ENCODE measurements at regions not wholly inside any gene's neighbourhood (a gene's known extent, or its start where the extent isn't known, plus 50 kb on each side); places are given as distances from the start of the nearest gene placed in this dataset.

DNA sequence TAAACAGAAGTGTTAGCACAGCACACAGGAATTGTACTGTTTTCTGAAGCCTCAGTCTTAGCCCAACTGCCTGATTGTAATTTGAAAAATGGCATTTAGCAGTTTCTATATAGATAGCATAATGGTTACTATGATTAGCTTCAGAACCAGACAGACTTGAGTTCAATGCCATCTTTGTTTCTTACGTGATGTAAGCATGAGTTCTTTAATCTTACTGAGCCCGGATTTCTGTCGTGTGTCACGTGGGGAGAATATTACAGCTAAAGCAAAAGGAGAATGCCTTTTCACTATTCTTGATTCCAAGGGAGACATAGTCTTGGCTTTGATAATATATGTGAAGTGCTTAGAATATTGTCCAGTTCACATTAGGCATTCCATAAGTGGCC lies 407.3 kb downstream of the STIM2 start:
- DNase-seq (ENCODE audit: low read depth) = no peak
- TF ChIP-seq, protein P1, sequence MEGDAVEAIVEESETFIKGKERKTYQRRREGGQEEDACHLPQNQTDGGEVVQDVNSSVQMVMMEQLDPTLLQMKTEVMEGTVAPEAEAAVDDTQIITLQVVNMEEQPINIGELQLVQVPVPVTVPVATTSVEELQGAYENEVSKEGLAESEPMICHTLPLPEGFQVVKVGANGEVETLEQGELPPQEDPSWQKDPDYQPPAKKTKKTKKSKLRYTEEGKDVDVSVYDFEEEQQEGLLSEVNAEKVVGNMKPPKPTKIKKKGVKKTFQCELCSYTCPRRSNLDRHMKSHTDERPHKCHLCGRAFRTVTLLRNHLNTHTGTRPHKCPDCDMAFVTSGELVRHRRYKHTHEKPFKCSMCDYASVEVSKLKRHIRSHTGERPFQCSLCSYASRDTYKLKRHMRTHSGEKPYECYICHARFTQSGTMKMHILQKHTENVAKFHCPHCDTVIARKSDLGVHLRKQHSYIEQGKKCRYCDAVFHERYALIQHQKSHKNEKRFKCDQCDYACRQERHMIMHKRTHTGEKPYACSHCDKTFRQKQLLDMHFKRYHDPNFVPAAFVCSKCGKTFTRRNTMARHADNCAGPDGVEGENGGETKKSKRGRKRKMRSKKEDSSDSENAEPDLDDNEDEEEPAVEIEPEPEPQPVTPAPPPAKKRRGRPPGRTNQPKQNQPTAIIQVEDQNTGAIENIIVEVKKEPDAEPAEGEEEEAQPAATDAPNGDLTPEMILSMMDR (IDR thresholded peaks at IDR 0.05; ENCODE audit: control insufficient read depth, extremely low read depth, insufficient read depth) = no peak
- H3K4me3 ChIP-seq (ENCODE audit: low read depth, low read length) = no peak overlapping the region

DNA sequence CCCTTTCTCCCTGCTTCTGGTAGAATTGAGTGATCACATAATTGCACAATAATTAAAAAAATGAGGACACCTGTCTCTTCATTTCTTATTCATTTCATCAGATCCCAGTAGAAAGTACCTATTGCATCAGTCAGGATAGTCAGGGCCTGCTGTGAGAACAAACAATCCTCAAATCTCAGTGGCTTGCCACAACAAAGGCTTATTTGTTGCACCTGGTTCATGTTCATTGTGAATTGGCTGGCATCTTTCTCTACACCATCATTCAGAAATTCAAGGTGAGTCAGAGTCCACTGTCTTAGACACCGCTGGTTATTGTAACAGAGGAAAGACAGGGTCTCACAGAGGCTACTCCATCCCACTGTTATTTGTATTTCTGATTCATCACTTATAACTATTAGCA lies 409.8 kb downstream of the STIM2 start:
- H3K4me3 ChIP-seq (ENCODE audit: low read depth, low read length) = no peak overlapping the region
- TF ChIP-seq, protein P1 (IDR thresholded peaks at IDR 0.05; ENCODE audit: control insufficient read depth, extremely low read depth, insufficient read depth) = no peak
- DNase-seq (ENCODE audit: low read depth) = no peak

- TF ChIP-seq, protein P1 (IDR thresholded peaks at IDR 0.05; ENCODE audit: control insufficient read depth, extremely low read depth, insufficient read depth) = no peak
Measured at GRCh38 chr4:27271555-27271954, 410.9 kb downstream of the STIM2 start.

GRCh38 chr4:27272217-27272616 lies 411.6 kb downstream of the STIM2 start:
- DNase-seq (ENCODE audit: low read depth) = no peak
- H3K4me3 ChIP-seq (ENCODE audit: low read depth, low read length) = no peak overlapping the region
- TF ChIP-seq, protein P1 (IDR thresholded peaks at IDR 0.05; ENCODE audit: control insufficient read depth, extremely low read depth, insufficient read depth) = no peak

More at GRCh38 chr4:27271555-27271954, 410.9 kb downstream of the STIM2 start:
- DNase-seq (ENCODE audit: low read depth) = no peak
- no peak overlapping the region for H3K4me3 ChIP-seq (ENCODE audit: low read depth, low read length)

GRCh38 chr4:27276307-27277073 lies 415.8 kb downstream of the STIM2 start:
- no peak overlapping the region for H3K4me3 ChIP-seq (ENCODE audit: low read depth, low read length)
- TF ChIP-seq, protein P1 (IDR thresholded peaks at IDR 0.05; ENCODE audit: control insufficient read depth, extremely low read depth, insufficient read depth) = no peak
- no peak for DNase-seq (ENCODE audit: low read depth)

- peak; percentile 22 for DNase-seq (ENCODE audit: low read depth)
- TF ChIP-seq, protein P1 (IDR thresholded peaks at IDR 0.05; ENCODE audit: control insufficient read depth, extremely low read depth, insufficient read depth) = no peak
- H3K4me3 ChIP-seq (ENCODE audit: low read depth, low read length) = no peak overlapping the region
Measured at GRCh38 chr4:27278615-27279375, 418.2 kb downstream of the STIM2 start.

Data from LNCaP clone FGC (cell line).